ENCODE measurements at regions not wholly inside any gene's neighbourhood (a gene's known extent, or its start where the extent isn't known, plus 50 kb on each side); places are given as distances from the start of the nearest gene placed in this dataset.
A peak's percentile ranks its signal among the peaks of the same experiment; 100 is the strongest.

GRCh38 chr7:26078437-26079336, 73.3 kb upstream of the NFE2L3 start (continued):
- no peak for TF ChIP-seq YY1 (IDR thresholded peaks at IDR 0.05; ENCODE audit: extremely low read depth, insufficient replicate concordance, low read depth, low read length)
- no peak for TF ChIP-seq CBX3 (IDR thresholded peaks at IDR 0.05; ENCODE audit: low read depth)
- TF ChIP-seq ZFX (IDR thresholded peaks at IDR 0.05): no peak
- TF ChIP-seq RAD21 (IDR thresholded peaks at IDR 0.05; ENCODE audit: low read depth): peak; percentile 76
- no peak for TF ChIP-seq EZH2 (IDR thresholded peaks at IDR 0.05)
- no peak for TF ChIP-seq CEBPB (IDR thresholded peaks at IDR 0.05; ENCODE audit: low read depth)

- Histone ChIP-seq H3K4me2 (ENCODE audit: low read length) (no peak overlapping the region), H3K27me3 (ENCODE audit: insufficient read depth, low read length) (no peaks in the 10 kb centered on the region), H3K27ac (ENCODE audit: low read depth, low read length) (no peak overlapping the region)
Observed at GRCh38 chr7:26081638-26082037, 70.4 kb upstream of the NFE2L3 start.

More at GRCh38 chr7:26081638-26082037, 70.4 kb upstream of the NFE2L3 start:
- TF ChIP-seq ZNF274 (IDR thresholded peaks at IDR 0.05; ENCODE audit: low read depth, low read length) (no peak), RAD21 (IDR thresholded peaks at IDR 0.05; ENCODE audit: low read depth) (no peak), FOSL1 (IDR thresholded peaks at IDR 0.05; ENCODE audit: low read depth) (no peak), EZH2phosphoT487 (IDR thresholded peaks at IDR 0.05; ENCODE audit: borderline replicate concordance) (no peak), YY1 (IDR thresholded peaks at IDR 0.05; ENCODE audit: extremely low read depth, insufficient replicate concordance, low read depth, low read length) (no peak), ATF3 (IDR thresholded peaks at IDR 0.05) (no peak), CTCF (IDR thresholded peaks at IDR 0.05 in 2 of 3, conservative IDR thresholded peaks at IDR 0.05 in 1 of 3; ENCODE audit: borderline replicate concordance in 1 of 3, insufficient read depth in 1 of 3, low read depth in 2 of 3, low read length in 2 of 3) (no peak), SIN3A (IDR thresholded peaks at IDR 0.05; ENCODE audit: low read depth) (no peak), ZBTB33 (IDR thresholded peaks at IDR 0.05; ENCODE audit: extremely low read depth, insufficient replicate concordance, low read length) (no peak), SP1 (IDR thresholded peaks at IDR 0.05; ENCODE audit: low read depth) (no peak), CBX3 (IDR thresholded peaks at IDR 0.05; ENCODE audit: low read depth) (no peak), TCF7L2 (IDR thresholded peaks at IDR 0.05; ENCODE audit: borderline replicate concordance, extremely low read depth, insufficient read depth, insufficient read length) (no peak), CEBPB (IDR thresholded peaks at IDR 0.05; ENCODE audit: low read depth) (no peak), EZH2 (IDR thresholded peaks at IDR 0.05) (no peak), SRF (IDR thresholded peaks at IDR 0.05; ENCODE audit: low read depth) (no peak), EGR1 (IDR thresholded peaks at IDR 0.05; ENCODE audit: low read depth) (no peak), MAX (IDR thresholded peaks at IDR 0.05) (no peak), ELF1 (IDR thresholded peaks at IDR 0.05; ENCODE audit: borderline replicate concordance, low read depth) (no peak), POLR2A (IDR thresholded peaks at IDR 0.05; ENCODE audit: borderline replicate concordance, extremely low read depth, insufficient read depth, insufficient read length) (no peak)
- Histone ChIP-seq H2AFZ (ENCODE audit: low read depth, low read length, poor library complexity, severe bottlenecking) (no peak overlapping the region), H3K4me3 (replicated peaks in 1 of 2; ENCODE audit: low read depth in 1 of 2, low read length in 2 of 2) (no peak overlapping the region), H3K79me2 (ENCODE audit: insufficient read depth, low read length) (no peaks in the 10 kb centered on the region), H3K36me3 (ENCODE audit: control insufficient read depth in 1 of 2, insufficient read depth in 2 of 2, low read length in 2 of 2) (no peaks in the 10 kb centered on the region), H3K9me3 (ENCODE audit: control insufficient read depth in 1 of 2, insufficient read depth in 1 of 2, low read depth in 1 of 2, low read length in 2 of 2) (no peaks in the 10 kb centered on the region), H3K4me1 (ENCODE audit: control insufficient read depth in 1 of 2, insufficient read depth in 2 of 2, low read length in 2 of 2) (peaks cover 2 to 19% of the 10 kb centered on the region in 2 experiments; a peak in 3 of 4 replicates), H3K9ac (ENCODE audit: low read length) (no peak overlapping the region), H4K20me1 (ENCODE audit: insufficient read depth) (no peaks in the 10 kb centered on the region), H3K9me2 (ENCODE audit: insufficient read depth) (no peaks in the 10 kb centered on the region)
- CTCF ChIA-PET: interaction anchor here (1.1 to 1.9 kb wide), 3 partner anchors 9 to 287 kb away, joined by 4 to 7 read pairs (median 5); no protein-coding TSS in a partner anchor
- POLR2A ChIA-PET: interaction anchor here (1.4 kb wide), 1 partner anchor 9 kb away, joined by 5 read pairs; no protein-coding TSS in a partner anchor
- intact Hi-C loops (cut with micrococcal nuclease): no loop called here
- DNase-seq (ENCODE audit: low read depth, low spot score) (no peak), ATAC-seq (no peak)
- RAD21 ChIA-PET (ENCODE audit: low non-redundant PET in 1 of 2, low total read pairs in 2 of 2, uncharacterized antibody in 2 of 2, unreplicated experiment in 2 of 2): no interaction called here
- no TSS peak for BruUV-seq (replicated peaks)

All from HCT116 (cell line).